Effector memory CD4-positive, alpha-beta T cell (primary cell): ENCODE measurements at regions not wholly inside any gene's neighbourhood (a gene's known extent, or its start where the extent isn't known, plus 50 kb on each side); places are given as distances from the start of the nearest gene placed in this dataset.

ENCODE experiments used
- DNase-seq, 3 donors: peaks; one replicate each; pipeline ENCODE4 v3.0.0-alpha.2; 2020
- H3K27ac ChIP-seq: 2 replicates; pipeline ENCODE4 v1.7.0; 2013; ENCODE audit warnings: mild to moderate bottlenecking, low read length, moderate library complexity; ENCODE audit not compliant: insufficient read depth, poor library complexity, severe bottlenecking
- H3K27me3 ChIP-seq: replicated peaks from 2 replicates; pipeline ENCODE4 v1.7.0; 2013; ENCODE audit warnings: mild to moderate bottlenecking, low read length; ENCODE audit not compliant: insufficient read depth, control insufficient read depth, poor library complexity, severe bottlenecking
- H3K36me3 ChIP-seq: 2 replicates; pipeline ENCODE4 v1.7.0; 2013; ENCODE audit warnings: mild to moderate bottlenecking, low read length, moderate library complexity; ENCODE audit not compliant: control insufficient read depth, insufficient read depth
- H3K4me1 ChIP-seq: 2 replicates; pipeline ENCODE4 v1.7.0; 2013; ENCODE audit warnings: low read length, mild to moderate bottlenecking; ENCODE audit not compliant: control insufficient read depth, insufficient read depth, poor library complexity, severe bottlenecking
- H3K4me3 ChIP-seq: 2 replicates; pipeline ENCODE4 v1.7.0; 2013; ENCODE audit warnings: low read length, low read depth, mild to moderate bottlenecking; ENCODE audit not compliant: insufficient read depth, poor library complexity, severe bottlenecking
- H3K9me3 ChIP-seq: 2 replicates; pipeline ENCODE4 v1.7.0; 2013; ENCODE audit warnings: mild to moderate bottlenecking, low read length, moderate library complexity; ENCODE audit not compliant: control insufficient read depth

GRCh38 chr22:26753125-26753862, 95.9 kb downstream of the MIAT start:
- no peaks in the 10 kb centered on the region for H3K9me3 ChIP-seq
- H3K36me3 ChIP-seq: peaks cover 5% of the 10 kb centered on the region
- H3K27ac ChIP-seq: no peak overlapping the region
- no peak overlapping the region for H3K4me3 ChIP-seq
- H3K4me1 ChIP-seq: no peaks in the 10 kb centered on the region
- H3K27me3 ChIP-seq: no peaks in the 10 kb centered on the region
- DNase-seq: no peak

DNA sequence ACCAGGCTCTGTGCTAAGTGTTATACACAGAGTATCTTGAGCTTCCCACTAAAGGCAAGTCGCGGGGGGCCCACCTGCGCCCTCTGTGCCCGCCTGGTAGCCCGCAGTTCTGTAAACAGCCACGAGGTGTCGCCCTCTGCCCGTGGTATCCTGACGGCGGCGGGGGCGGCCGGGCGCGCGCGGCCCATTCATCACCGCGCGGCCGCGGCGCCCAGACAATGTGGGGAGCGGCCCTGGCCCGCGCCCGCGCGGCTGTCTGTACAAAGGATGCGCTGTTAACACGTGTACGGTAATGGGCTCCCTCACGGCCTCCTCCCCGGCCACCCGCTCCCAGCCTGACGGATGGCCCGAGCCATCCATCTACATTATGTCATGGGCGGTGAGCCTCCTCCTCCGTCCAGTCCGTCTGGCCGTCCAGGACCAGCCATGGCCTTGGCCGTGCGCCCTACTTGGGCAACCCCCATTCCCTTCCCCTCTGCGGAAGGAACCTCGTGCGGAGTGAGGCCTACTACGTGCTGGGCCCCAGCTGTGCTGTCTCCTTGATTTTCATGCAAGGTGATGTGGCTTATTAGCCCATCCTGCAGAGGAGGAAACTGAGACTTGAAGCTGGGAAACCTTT, 99.4 kb downstream of the MIAT start:
- no peaks in the 10 kb centered on the region for H3K9me3 ChIP-seq
- no peak for DNase-seq
- no peak overlapping the region for H3K27ac ChIP-seq
- no peak overlapping the region for H3K4me3 ChIP-seq
- H3K36me3 ChIP-seq: peaks cover 5% of the 10 kb centered on the region
- H3K4me1 ChIP-seq: no peaks in the 10 kb centered on the region
- H3K27me3 ChIP-seq: no peaks in the 10 kb centered on the region

DNA sequence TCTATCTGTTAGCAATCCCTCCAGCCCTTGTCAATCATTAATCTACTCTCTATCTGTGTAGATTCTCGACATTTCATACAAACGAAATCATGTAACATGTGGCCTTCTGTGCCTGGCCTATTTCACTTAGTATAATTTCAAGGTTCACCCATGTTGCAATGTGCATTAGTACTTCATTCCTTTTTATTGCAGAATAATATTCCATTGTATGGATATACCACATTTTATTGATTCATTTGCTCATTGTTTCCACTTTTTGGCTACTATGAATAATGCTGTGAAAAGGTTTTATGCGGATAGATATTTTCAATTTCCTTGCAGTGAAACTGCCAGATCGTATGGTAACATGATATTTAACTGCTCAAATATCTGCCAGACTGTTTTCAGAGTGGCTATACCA, 100.1 kb downstream of the MIAT start:
- Histone ChIP-seq H3K36me3 (peaks cover 5% of the 10 kb centered on the region), H3K27me3 (no peaks in the 10 kb centered on the region), H3K4me3 (no peak overlapping the region), H3K4me1 (no peaks in the 10 kb centered on the region), H3K9me3 (no peaks in the 10 kb centered on the region), H3K27ac (no peak overlapping the region)
- no peak for DNase-seq

GRCh38 chr22:26762503-26763472, 105.4 kb downstream of the MIAT start:
- Histone ChIP-seq H3K27me3 (no peaks in the 10 kb centered on the region), H3K36me3 (peaks cover 14% of the 10 kb centered on the region), H3K4me3 (no peak overlapping the region), H3K4me1 (no peaks in the 10 kb centered on the region), H3K9me3 (no peaks in the 10 kb centered on the region), H3K27ac (no peak overlapping the region)
- no peak for DNase-seq

- H3K36me3 ChIP-seq: peaks cover 14% of the 10 kb centered on the region
- H3K9me3 ChIP-seq: no peaks in the 10 kb centered on the region
- DNase-seq: no peak
- no peak overlapping the region for H3K27ac ChIP-seq
- H3K27me3 ChIP-seq: no peaks in the 10 kb centered on the region
- H3K4me1 ChIP-seq: no peaks in the 10 kb centered on the region
- no peak overlapping the region for H3K4me3 ChIP-seq
Observed at GRCh38 chr22:26763633-26764361, 106.4 kb downstream of the MIAT start.

GRCh38 chr22:26766510-26767350, 109.3 kb downstream of the MIAT start:
- H3K4me1 ChIP-seq: no peaks in the 10 kb centered on the region
- no peaks in the 10 kb centered on the region for H3K9me3 ChIP-seq
- H3K36me3 ChIP-seq: peaks cover 14% of the 10 kb centered on the region
- no peaks in the 10 kb centered on the region for H3K27me3 ChIP-seq
- no peak overlapping the region for H3K27ac ChIP-seq
- no peak overlapping the region for H3K4me3 ChIP-seq
- no peak for DNase-seq

- H3K4me3 ChIP-seq: no peak overlapping the region
- peaks cover 14% of the 10 kb centered on the region for H3K36me3 ChIP-seq
- H3K27ac ChIP-seq: no peak overlapping the region
- no peak for DNase-seq
- H3K27me3 ChIP-seq: no peaks in the 10 kb centered on the region
- no peaks in the 10 kb centered on the region for H3K9me3 ChIP-seq
- no peaks in the 10 kb centered on the region for H3K4me1 ChIP-seq
Observed at GRCh38 chr22:26767351-26768155, 110.2 kb downstream of the MIAT start.

DNA sequence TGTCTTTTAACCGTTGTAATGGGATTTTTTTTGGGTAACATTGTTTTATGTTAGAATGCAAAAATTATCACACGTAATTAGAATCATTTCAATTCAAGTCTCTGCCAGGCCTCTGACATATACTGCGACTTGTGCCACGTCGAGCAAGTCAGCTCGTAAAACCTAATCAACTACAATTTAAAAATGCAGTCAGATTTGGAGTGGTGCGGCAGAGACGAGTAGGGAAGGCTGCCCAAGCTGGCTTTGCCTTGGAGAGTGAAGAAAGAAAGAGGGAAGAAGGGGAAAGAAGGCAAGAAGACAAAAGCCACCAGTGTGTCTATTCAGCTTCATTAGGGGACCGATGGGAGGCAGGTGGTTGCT, 110.7 kb downstream of the MIAT start:
- DNase-seq: no peak
- H3K4me3 ChIP-seq: no peak overlapping the region
- no peaks in the 10 kb centered on the region for H3K4me1 ChIP-seq
- H3K36me3 ChIP-seq: peaks cover 14% of the 10 kb centered on the region
- no peaks in the 10 kb centered on the region for H3K9me3 ChIP-seq
- no peak overlapping the region for H3K27ac ChIP-seq
- no peaks in the 10 kb centered on the region for H3K27me3 ChIP-seq
